Stimulated activated naive CD4-positive, alpha-beta T cell (primary cell): ENCODE measurements at regions not wholly inside any gene's neighbourhood (a gene's known extent, or its start where the extent isn't known, plus 50 kb on each side); places are given as distances from the start of the nearest gene placed in this dataset.
"Not testable (repeated sequence)": the region's sequence is repeated elsewhere in the genome, so short reads cannot be mapped to it uniquely, and the experiment has no call there.

Source experiments
- DNase-seq, 6 experiments: peaks; one replicate each; lab custom pipeline; 2025; lab: John Stamatoyannopoulos, UW

GRCh38 chr5:4571248-4571948 is 568.7 kb upstream of the ADAMTS16 start:
- no peak for DNase-seq

GRCh38 chr5:4572311-4573100 is 567.6 kb upstream of the ADAMTS16 start:
- no peak for DNase-seq

- no peak for DNase-seq
Measured at GRCh38 chr5:4575608-4576007, 564.5 kb upstream of the ADAMTS16 start.

GRCh38 chr5:4576161-4576748 is 563.9 kb upstream of the ADAMTS16 start:
- no peak for DNase-seq

GRCh38 chr5:4576908-4577307 is 563.2 kb upstream of the ADAMTS16 start:
- DNase-seq, result no peak

GRCh38 chr5:4579679-4580078 is 560.5 kb upstream of the ADAMTS16 start:
- no peak for DNase-seq

- no peak for DNase-seq
Measured at GRCh38 chr5:4580772-4581171, 559.4 kb upstream of the ADAMTS16 start.

GRCh38 chr5:4581289-4581688 is 558.8 kb upstream of the ADAMTS16 start:
- DNase-seq, result no peak

GRCh38 chr5:4584982-4585381 is 555.1 kb upstream of the ADAMTS16 start:
- no peak for DNase-seq

GRCh38 chr5:4613440-4613839 is 526.7 kb upstream of the ADAMTS16 start:
- DNase-seq, result no peak

- no peak for DNase-seq
Measured at GRCh38 chr5:4614088-4614487, 526.0 kb upstream of the ADAMTS16 start.

GRCh38 chr5:4615369-4615768 is 524.8 kb upstream of the ADAMTS16 start:
- DNase-seq, result not testable (repeated sequence)

GRCh38 chr5:4625206-4625896 is 514.8 kb upstream of the ADAMTS16 start:
- no peak for DNase-seq

- no peak for DNase-seq
Measured at GRCh38 chr5:4627131-4627530, 513.0 kb upstream of the ADAMTS16 start.

GRCh38 chr5:4627929-4628328 is 512.2 kb upstream of the ADAMTS16 start:
- no peak for DNase-seq

- DNase-seq, result no peak
Measured at GRCh38 chr5:4628645-4629385, 511.3 kb upstream of the ADAMTS16 start.

- no peak for DNase-seq
Measured at GRCh38 chr5:4630031-4630430, 510.1 kb upstream of the ADAMTS16 start.

- DNase-seq, result no peak
Measured at GRCh38 chr5:4634342-4634741, 505.8 kb upstream of the ADAMTS16 start.

GRCh38 chr5:4636378-4636777 is 503.8 kb upstream of the ADAMTS16 start:
- no peak for DNase-seq

GRCh38 chr5:4639946-4640345 is 500.2 kb upstream of the ADAMTS16 start:
- DNase-seq, result no peak

- DNase-seq, result no peak
Measured at GRCh38 chr5:4640795-4641194, 499.3 kb upstream of the ADAMTS16 start.

- DNase-seq, result no peak
Measured at GRCh38 chr5:4642525-4642924, 497.6 kb upstream of the ADAMTS16 start.
